WI38 (cell line): ENCODE measurements at regions not wholly inside any gene's neighbourhood (a gene's known extent, or its start where the extent isn't known, plus 50 kb on each side); places are given as distances from the start of the nearest gene placed in this dataset.

Source experiments
- H3K4me3 ChIP-seq: 2 replicates; pipeline ENCODE4 v1.5.1; 2011; ENCODE audit warnings: low read depth, mild to moderate bottlenecking, control low read depth, low read length
- CTCF ChIP-seq: IDR thresholded peaks from 2 replicates; pipeline ENCODE4 v1.5.1; 2012; ENCODE audit warnings: low read depth, mild to moderate bottlenecking, control low read depth, low read length

GRCh38 chr2:15034860-15035259 is 402.3 kb downstream of the LRATD1 start:
- no peak for TF ChIP-seq CTCF
- H3K4me3 ChIP-seq = no peak overlapping the region

GRCh38 chr2:15038366-15039364 is 406.1 kb downstream of the LRATD1 start:
- TF ChIP-seq CTCF = no peak
- no peak overlapping the region for H3K4me3 ChIP-seq

- no peak overlapping the region for H3K4me3 ChIP-seq
- TF ChIP-seq CTCF = no peak
Observed at GRCh38 chr2:15040429-15041084, 408.0 kb downstream of the LRATD1 start.

GRCh38 chr2:15041429-15041837 is 408.9 kb downstream of the LRATD1 start:
- no peak for TF ChIP-seq CTCF
- no peak overlapping the region for H3K4me3 ChIP-seq

GRCh38 chr2:15042801-15043217 is 410.3 kb downstream of the LRATD1 start:
- H3K4me3 ChIP-seq = no peak overlapping the region
- no peak for TF ChIP-seq CTCF

- no peak overlapping the region for H3K4me3 ChIP-seq
- no peak for TF ChIP-seq CTCF
Observed at GRCh38 chr2:15043336-15044058, 411.0 kb downstream of the LRATD1 start.
